ENCODE measurements at regions not wholly inside any gene's neighbourhood (a gene's known extent, or its start where the extent isn't known, plus 50 kb on each side); places are given as distances from the start of the nearest gene placed in this dataset.

GRCh38 chrX:80537096-80537495 lies 116.8 kb downstream of the TENT5D start:
- TF ChIP-seq CTCF (IDR thresholded peaks at IDR 0.05; ENCODE audit: extremely low read depth in 1 of 2, insufficient read depth in 1 of 2, low read depth in 1 of 2, low read length in 2 of 2), result no peak
- no peak for TF ChIP-seq GATA2 (IDR thresholded peaks at IDR 0.05; ENCODE audit: insufficient read depth, insufficient read length, low read depth, low read length)
- no peak for TF ChIP-seq POLR2AphosphoS5 (IDR thresholded peaks at IDR 0.05; ENCODE audit: insufficient read depth, low read depth, low read length)

Data from endothelial cell of umbilical vein (primary cell).